Fibroblast of mammary gland (primary cell): ENCODE measurements at regions not wholly inside any gene's neighbourhood (a gene's known extent, or its start where the extent isn't known, plus 50 kb on each side); places are given as distances from the start of the nearest gene placed in this dataset.
"Not testable (repeated sequence)": the region's sequence is repeated elsewhere in the genome, so short reads cannot be mapped to it uniquely, and the experiment has no call there.

Experiments
- DNase-seq: peaks from one replicate; pipeline ENCODE4 v3.0.0-alpha.2; 2010; ENCODE audit warnings: low read depth
- H3K4me3 ChIP-seq: 2 replicates; pipeline ENCODE4 v1.5.1; 2011; ENCODE audit warnings: low read depth, mild to moderate bottlenecking, low read length, moderate library complexity; ENCODE audit not compliant: control insufficient read depth
- CTCF ChIP-seq: conservative IDR thresholded peaks from 2 replicates; pipeline ENCODE4 v1.5.1; 2011; ENCODE audit warnings: low read depth, low read length, inconsistent platforms; ENCODE audit not compliant: control insufficient read depth, insufficient read depth

GRCh38 chrX:125152011-125152410, 167.7 kb upstream of the TEX13C start:
- H3K4me3 ChIP-seq, result no peak overlapping the region
- TF ChIP-seq CTCF, result no peak
- DNase-seq, result no peak

GRCh38 chrX:125153621-125154020, 166.1 kb upstream of the TEX13C start:
- no peak overlapping the region for H3K4me3 ChIP-seq
- DNase-seq, result no peak
- TF ChIP-seq CTCF, result no peak

GRCh38 chrX:125154288-125155257, 165.1 kb upstream of the TEX13C start:
- H3K4me3 ChIP-seq, DNase-seq: not testable (repeated sequence)

- H3K4me3 ChIP-seq, DNase-seq: not testable (repeated sequence)
Measured at GRCh38 chrX:125155296-125156033, 164.2 kb upstream of the TEX13C start.

- TF ChIP-seq CTCF, result no peak
- H3K4me3 ChIP-seq, result no peak overlapping the region
- DNase-seq, result no peak
Measured at GRCh38 chrX:125170459-125170858, 149.2 kb upstream of the TEX13C start.

- no peak for DNase-seq
- no peak overlapping the region for H3K4me3 ChIP-seq
- no peak for TF ChIP-seq CTCF
Measured at GRCh38 chrX:125172531-125172930, 147.1 kb upstream of the TEX13C start.

GRCh38 chrX:125175991-125176584, 143.6 kb upstream of the TEX13C start:
- no peak overlapping the region for H3K4me3 ChIP-seq
- TF ChIP-seq CTCF, result no peak
- DNase-seq, result no peak
